CD14-positive monocyte (primary cell): ENCODE measurements at regions not wholly inside any gene's neighbourhood (a gene's known extent, or its start where the extent isn't known, plus 50 kb on each side); places are given as distances from the start of the nearest gene placed in this dataset.

Experiments used
- DNase-seq, 3 donors: peaks; one replicate each; pipeline ENCODE4 v3.0.0-alpha.2; 2011 to 2022
- H2AFZ ChIP-seq: 2 replicates; pipeline ENCODE4 v1.6.0; 2012; ENCODE audit warnings: mild to moderate bottlenecking, low read depth, low read length, inconsistent platforms; ENCODE audit not compliant: insufficient read depth, poor library complexity, severe bottlenecking
- H3K27ac ChIP-seq, 2 donors: 1 replicate in 1 of 2; 2 replicates in 1 of 2; pipeline ENCODE4 v1.5.1; 2012 to 2013; ENCODE audit warnings: low read length in 2 of 2, control low read depth in 1 of 2, inconsistent platforms in 1 of 2, low read depth in 1 of 2, mild to moderate bottlenecking in 1 of 2
- H3K27me3 ChIP-seq, 2 donors: one replicate each; pipeline versions ENCODE4 v1.6.0 to v1.6.1; 2011 to 2013; ENCODE audit warnings: low read length in 2 of 2; ENCODE audit not compliant: control insufficient read depth in 2 of 2, insufficient read depth in 2 of 2
- H3K36me3 ChIP-seq, 2 donors: replicated peaks in 1 of 2; 1 replicate in 1 of 2; 2 replicates in 1 of 2; pipeline versions ENCODE4 v1.5.1 to v1.6.1; 2012 to 2013; ENCODE audit warnings: low read length in 2 of 2, control low read depth in 1 of 2, inconsistent platforms in 1 of 2, mild to moderate bottlenecking in 1 of 2; ENCODE audit not compliant: insufficient read depth in 2 of 2, control insufficient read depth in 1 of 2
- H3K4me1 ChIP-seq, 2 donors: 1 replicate in 1 of 2; 2 replicates in 1 of 2; pipeline versions ENCODE4 v1.5.1 to v1.6.1; 2012 to 2013; ENCODE audit warnings: low read length in 2 of 2, control low read depth in 1 of 2, inconsistent platforms in 1 of 2, mild to moderate bottlenecking in 1 of 2, moderate library complexity in 1 of 2; ENCODE audit not compliant: insufficient read depth in 2 of 2, control insufficient read depth in 1 of 2
- H3K4me2 ChIP-seq: replicated peaks from 2 replicates; pipeline ENCODE3; 2012; ENCODE audit warnings: low read length, moderate library complexity, mild to moderate bottlenecking; ENCODE audit not compliant: poor library complexity, severe bottlenecking; ENCODE audit errors: extremely low read depth
- H3K4me3 ChIP-seq, 3 experiments: fragments of 200-600 bp in 1 of 3; sonication (generic) in 1 of 3; replicated peaks in 1 of 3; 1 replicate in 2 of 3; 2 replicates in 1 of 3; pipeline ENCODE4 v1.5.1; 2011 to 2013; ENCODE audit warnings: low read length in 3 of 3, mild to moderate bottlenecking in 3 of 3, control low read depth in 2 of 3, low read depth in 2 of 3, inconsistent platforms in 1 of 3, moderate library complexity in 1 of 3
- H3K79me2 ChIP-seq: 2 replicates; pipeline ENCODE4 v1.6.0; 2012; ENCODE audit warnings: mild to moderate bottlenecking, control low read depth, inconsistent platforms, low read length, moderate library complexity; ENCODE audit not compliant: insufficient read depth
- H3K9ac ChIP-seq: 2 replicates; pipeline ENCODE4 v1.6.0; 2017; ENCODE audit warnings: low read length, mild to moderate bottlenecking; ENCODE audit not compliant: insufficient read depth, poor library complexity, severe bottlenecking
- H3K9me3 ChIP-seq, 2 donors: replicated peaks in 1 of 2; 1 replicate in 1 of 2; 2 replicates in 1 of 2; pipeline versions ENCODE4 v1.5.1 to v1.6.1; 2012 to 2013; ENCODE audit warnings: low read length in 2 of 2, control low read depth in 1 of 2; ENCODE audit not compliant: control insufficient read depth in 1 of 2, insufficient read depth in 1 of 2
- H4K20me1 ChIP-seq: 2 replicates; pipeline ENCODE4 v1.6.0; 2012; ENCODE audit warnings: mild to moderate bottlenecking, low read length, control low read depth, moderate library complexity; ENCODE audit not compliant: insufficient read depth
- H3K27ac Mint-ChIP-seq, 7 donors: one replicate each; pipeline ENCODE4 v1.8.0; 2020; ENCODE audit warnings: mild to moderate bottlenecking in 7 of 7, mixed read lengths in 7 of 7, moderate library complexity in 6 of 7, inconsistent platforms in 2 of 7
- H3K27me3 Mint-ChIP-seq, 3 donors: one replicate each; pipeline ENCODE4 v1.8.0; 2021 to 2022; ENCODE audit warnings: low read depth in 3 of 3, mild to moderate bottlenecking in 3 of 3, mixed read lengths in 3 of 3, moderate library complexity in 3 of 3, inconsistent platforms in 1 of 3
- H3K36me3 Mint-ChIP-seq, 2 donors: one replicate each; pipeline ENCODE4 v1.8.0; 2020; ENCODE audit warnings: mixed read lengths in 2 of 2, inconsistent platforms in 1 of 2, mild to moderate bottlenecking in 1 of 2
- H3K4me1 Mint-ChIP-seq: one replicate; pipeline ENCODE4 v1.8.0; 2020; ENCODE audit warnings: mild to moderate bottlenecking, mixed read lengths
- H3K4me3 Mint-ChIP-seq, 2 donors: one replicate each; pipeline ENCODE4 v1.8.0; 2020; ENCODE audit warnings: mild to moderate bottlenecking in 2 of 2, mixed read lengths in 2 of 2, moderate library complexity in 1 of 2
- H3K9me3 Mint-ChIP-seq, 7 donors: one replicate each; pipeline ENCODE4 v1.8.0; 2020 to 2022; ENCODE audit warnings: mixed read lengths in 7 of 7, mild to moderate bottlenecking in 6 of 7, moderate library complexity in 6 of 7, inconsistent platforms in 2 of 7
- WGBS: methylation state at CpG from one replicate; pipeline ENCODE4 v1.1.5; 2013; ENCODE audit warnings: missing lambda C conversion rate; ENCODE audit not compliant: insufficient coverage; 5-methylcytosine and 5-hydroxymethylcytosine counted together
- intact Hi-C, 2 donors: fragments of 100-400 bp; cut with micrococcal nuclease; formaldehyde crosslinking; loops; one replicate each; pipeline versions ENCODE4 v1.15.0 to v1.15.1; 2023
- TF ChIP-seq, protein P1 (sequence below): fragments of 200-600 bp; IDR thresholded peaks from one replicate; pipeline ENCODE4 v1.8.0; 2022; ENCODE audit warnings: antibody characterized with exemption, mild to moderate bottlenecking

DNA sequence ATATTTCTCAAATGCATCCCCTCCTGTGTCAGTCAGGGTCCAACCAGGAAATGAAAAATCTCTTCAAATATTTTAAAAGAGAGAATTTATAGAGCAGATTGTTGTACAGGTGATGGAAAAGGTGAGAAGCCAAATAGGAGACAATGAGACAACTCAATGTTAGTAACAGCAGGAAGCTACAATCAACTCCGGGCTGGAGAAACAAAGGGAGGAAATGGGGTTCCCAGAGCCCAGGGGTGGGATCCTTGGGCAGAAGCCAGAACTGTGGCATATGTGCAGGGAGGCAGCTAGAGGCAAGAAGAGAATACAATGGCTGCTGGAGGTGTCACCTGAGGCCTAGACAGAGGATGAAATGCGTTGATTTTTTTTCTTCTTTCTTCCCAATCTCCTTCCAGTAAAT is 361.8 kb upstream of the ACTBL2 start:
- H3K27me3 ChIP-seq: no peaks in the 10 kb centered on the region
- H3K4me2 ChIP-seq: no peak overlapping the region
- no peak overlapping the region for H2AFZ ChIP-seq
- intact Hi-C loops: no loop called here
- no peak overlapping the region for H3K4me3 Mint-ChIP-seq
- no peaks in the 10 kb centered on the region for H3K4me1 ChIP-seq
- H3K9me3 ChIP-seq: no peaks in the 10 kb centered on the region
- TF ChIP-seq, protein P1, sequence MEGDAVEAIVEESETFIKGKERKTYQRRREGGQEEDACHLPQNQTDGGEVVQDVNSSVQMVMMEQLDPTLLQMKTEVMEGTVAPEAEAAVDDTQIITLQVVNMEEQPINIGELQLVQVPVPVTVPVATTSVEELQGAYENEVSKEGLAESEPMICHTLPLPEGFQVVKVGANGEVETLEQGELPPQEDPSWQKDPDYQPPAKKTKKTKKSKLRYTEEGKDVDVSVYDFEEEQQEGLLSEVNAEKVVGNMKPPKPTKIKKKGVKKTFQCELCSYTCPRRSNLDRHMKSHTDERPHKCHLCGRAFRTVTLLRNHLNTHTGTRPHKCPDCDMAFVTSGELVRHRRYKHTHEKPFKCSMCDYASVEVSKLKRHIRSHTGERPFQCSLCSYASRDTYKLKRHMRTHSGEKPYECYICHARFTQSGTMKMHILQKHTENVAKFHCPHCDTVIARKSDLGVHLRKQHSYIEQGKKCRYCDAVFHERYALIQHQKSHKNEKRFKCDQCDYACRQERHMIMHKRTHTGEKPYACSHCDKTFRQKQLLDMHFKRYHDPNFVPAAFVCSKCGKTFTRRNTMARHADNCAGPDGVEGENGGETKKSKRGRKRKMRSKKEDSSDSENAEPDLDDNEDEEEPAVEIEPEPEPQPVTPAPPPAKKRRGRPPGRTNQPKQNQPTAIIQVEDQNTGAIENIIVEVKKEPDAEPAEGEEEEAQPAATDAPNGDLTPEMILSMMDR: no peak
- no peaks in the 10 kb centered on the region for H3K36me3 ChIP-seq
- peak overlapping the region in 1 of 7 donors; percentile 41 for H3K27ac Mint-ChIP-seq
- H3K27me3 Mint-ChIP-seq: peaks cover 0 to 3% (median 0%) of the 10 kb centered on the region in 3 donors
- H3K9me3 Mint-ChIP-seq: peaks cover 0 to 8% (median 2%) of the 10 kb centered on the region in 7 donors
- no peaks in the 10 kb centered on the region for H3K4me1 Mint-ChIP-seq
- H4K20me1 ChIP-seq: no peaks in the 10 kb centered on the region
- no peaks in the 10 kb centered on the region for H3K79me2 ChIP-seq
- no peak overlapping the region for H3K4me3 ChIP-seq
- H3K27ac ChIP-seq: no peak overlapping the region
- no peak for DNase-seq
- 100% methylated on average over 2 of the region's 2 CpGs for WGBS
- no peaks in the 10 kb centered on the region for H3K36me3 Mint-ChIP-seq
- H3K9ac ChIP-seq: no peak overlapping the region

DNA sequence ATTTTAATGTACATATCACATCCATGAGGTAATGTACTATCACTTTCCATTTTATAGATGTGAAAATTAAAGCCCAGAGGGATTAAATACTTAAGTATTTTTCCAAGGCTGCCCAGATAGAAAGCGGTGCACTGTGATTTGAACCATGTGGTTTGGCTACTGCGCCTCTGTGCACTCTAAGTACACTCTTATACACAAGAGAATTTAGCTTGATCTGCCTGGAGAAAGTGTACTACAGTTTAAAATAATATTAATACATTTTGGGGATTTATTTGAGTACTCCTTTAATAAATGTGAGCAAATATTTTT is 360.4 kb upstream of the ACTBL2 start:
- H3K4me1 ChIP-seq: no peaks in the 10 kb centered on the region
- H3K4me2 ChIP-seq: no peak overlapping the region
- Mint-ChIP-seq H3K27me3 (peaks cover 0 to 3% (median 0%) of the 10 kb centered on the region in 3 donors), H3K4me1 (no peaks in the 10 kb centered on the region), H3K9me3 (peaks cover 0 to 7% (median 2%) of the 10 kb centered on the region in 7 donors), H3K36me3 (no peaks in the 10 kb centered on the region), H3K4me3 (no peak overlapping the region), H3K27ac (no peak overlapping the region)
- intact Hi-C loops: no loop called here
- no peak for DNase-seq
- no peak overlapping the region for H3K27ac ChIP-seq
- H3K36me3 ChIP-seq: no peaks in the 10 kb centered on the region
- no peaks in the 10 kb centered on the region for H4K20me1 ChIP-seq
- H3K27me3 ChIP-seq: no peaks in the 10 kb centered on the region
- no peak overlapping the region for H3K4me3 ChIP-seq
- no peak overlapping the region for H3K9ac ChIP-seq
- no CpG with 5 or more reads among the region's 2 CpGs for WGBS
- no peak overlapping the region for H2AFZ ChIP-seq
- no peaks in the 10 kb centered on the region for H3K79me2 ChIP-seq
- TF ChIP-seq, protein P1: no peak
- no peaks in the 10 kb centered on the region for H3K9me3 ChIP-seq
